Lung microvascular endothelial cell (primary cell): ENCODE measurements at regions not wholly inside any gene's neighbourhood (a gene's known extent, or its start where the extent isn't known, plus 50 kb on each side); places are given as distances from the start of the nearest gene placed in this dataset.
"Not testable (repeated sequence)": the region's sequence is repeated elsewhere in the genome, so short reads cannot be mapped to it uniquely, and the experiment has no call there.

Source experiments
- DNase-seq, 2 donors: peaks; one replicate each; pipeline versions ENCODE4 v3.0.0 to v3.0.0-alpha.2; 2010; ENCODE audit warnings: low read depth in 2 of 2

DNA sequence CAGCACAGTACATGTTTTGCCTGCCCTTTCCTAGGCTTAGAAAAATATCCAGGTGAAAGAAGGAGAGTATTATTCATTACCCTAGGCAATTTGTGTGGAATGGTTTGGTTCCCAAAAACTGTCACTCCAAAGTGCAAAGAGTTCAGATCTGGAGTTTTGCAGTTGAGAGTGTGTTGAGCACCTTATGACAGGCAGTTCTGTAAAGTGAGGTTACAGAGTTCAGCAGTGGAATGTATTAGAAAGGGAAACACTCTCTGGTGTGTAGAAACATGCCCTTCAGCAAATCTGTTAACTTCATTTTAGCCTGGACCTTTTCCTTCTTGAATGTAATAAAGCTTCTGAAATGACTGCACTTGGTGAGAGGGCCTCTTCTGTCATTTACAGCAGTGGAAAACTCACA lies 154.0 kb upstream of the SSTR1 start:
- no peak for DNase-seq

DNA sequence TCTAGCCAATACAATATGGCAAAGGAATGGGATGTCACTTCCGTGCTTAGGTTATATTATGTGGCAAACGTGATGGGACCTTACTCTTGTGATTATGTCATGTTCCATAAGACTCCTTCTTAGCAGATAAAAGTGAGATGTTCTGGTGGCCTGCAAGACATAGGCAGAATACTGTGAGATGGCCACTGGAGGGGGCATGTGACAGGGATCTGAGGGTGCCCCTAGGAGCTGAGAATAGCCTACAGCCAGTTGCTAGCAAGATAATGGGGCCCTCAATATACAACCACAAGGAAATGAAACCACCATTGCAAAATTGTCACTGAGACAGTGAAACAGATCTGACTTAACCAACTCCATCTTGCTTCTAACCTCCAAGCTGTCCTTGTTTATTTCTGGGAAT lies 151.4 kb upstream of the SSTR1 start:
- no peak for DNase-seq

DNA sequence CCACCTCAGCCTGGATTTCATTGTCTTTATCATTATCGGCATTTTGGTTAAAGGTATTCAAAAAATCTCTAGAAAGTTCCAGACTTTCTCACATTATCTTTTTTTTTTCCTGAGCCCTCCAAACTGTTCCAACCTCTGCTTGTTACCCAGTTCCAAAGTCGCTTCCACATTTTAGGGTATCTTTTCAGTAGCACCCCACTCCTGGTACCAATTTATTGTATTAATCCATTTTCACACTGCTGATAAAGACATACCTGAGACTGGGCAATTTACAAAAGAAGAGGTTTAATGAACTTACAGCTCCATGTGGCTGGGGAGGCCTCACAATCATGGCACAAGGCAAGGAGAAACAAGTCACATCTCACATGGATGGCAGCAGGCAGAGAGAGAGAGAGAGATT lies 145.5 kb upstream of the SSTR1 start:
- not testable (repeated sequence) for DNase-seq

DNA sequence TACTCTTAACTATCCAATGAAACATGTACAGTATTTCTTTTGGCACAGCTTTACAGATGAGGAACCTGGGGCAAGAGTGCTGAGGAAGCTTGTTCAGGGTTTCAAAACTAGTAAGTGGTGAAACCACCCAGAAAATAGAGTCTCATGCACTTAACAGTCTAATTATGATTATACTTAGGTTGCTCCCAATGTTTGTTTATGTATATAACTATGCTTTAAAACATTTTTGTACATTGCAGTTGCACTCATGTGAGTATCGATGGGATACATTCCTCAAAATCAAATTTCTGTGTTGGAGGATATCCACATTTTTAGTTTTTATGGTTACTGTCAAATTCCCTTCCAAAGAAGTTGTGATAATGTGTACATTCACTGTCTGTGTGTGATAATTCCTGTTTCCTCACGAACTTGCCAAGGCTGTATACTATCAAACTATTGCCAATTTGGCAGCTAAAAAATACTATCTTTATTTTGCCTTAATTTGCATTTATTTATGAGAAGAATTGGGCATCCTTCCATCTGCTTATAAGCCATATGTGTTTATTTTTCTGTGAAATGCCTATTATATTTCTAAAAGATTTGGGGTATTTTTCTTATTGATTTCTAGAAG lies 143.9 kb upstream of the SSTR1 start:
- no peak for DNase-seq

DNA sequence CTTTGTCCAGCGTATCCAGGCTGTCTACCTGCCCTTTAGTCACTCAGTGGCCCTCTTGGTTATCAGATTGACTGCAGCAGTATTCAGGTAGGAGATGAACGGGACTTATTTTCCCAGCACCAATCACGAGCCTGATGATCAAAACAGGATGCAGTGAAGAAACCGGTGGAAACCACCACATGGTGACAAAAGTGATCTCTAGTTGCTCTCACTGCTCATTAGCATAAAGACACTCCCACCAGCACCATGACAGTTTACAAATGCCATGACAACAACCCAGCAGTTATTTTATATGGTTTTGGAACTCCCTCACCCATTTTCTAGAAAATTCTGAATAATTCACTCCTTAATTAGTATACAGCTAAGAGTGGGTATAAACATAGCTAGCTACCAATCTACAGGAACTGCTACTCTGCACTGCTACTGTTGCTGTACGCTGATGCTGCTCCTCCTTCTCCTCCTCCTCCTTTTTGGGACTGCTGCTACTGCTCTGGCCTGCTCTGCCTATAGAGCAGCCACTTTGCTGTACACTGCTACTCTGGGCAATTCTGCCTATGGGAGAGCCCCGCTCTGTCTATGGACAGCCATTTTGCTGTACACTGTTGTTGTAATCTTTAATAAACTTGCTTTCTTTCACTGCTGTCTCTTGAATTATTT lies 142.5 kb upstream of the SSTR1 start:
- DNase-seq = peak in 1 of 2 donors; percentile 16

DNA sequence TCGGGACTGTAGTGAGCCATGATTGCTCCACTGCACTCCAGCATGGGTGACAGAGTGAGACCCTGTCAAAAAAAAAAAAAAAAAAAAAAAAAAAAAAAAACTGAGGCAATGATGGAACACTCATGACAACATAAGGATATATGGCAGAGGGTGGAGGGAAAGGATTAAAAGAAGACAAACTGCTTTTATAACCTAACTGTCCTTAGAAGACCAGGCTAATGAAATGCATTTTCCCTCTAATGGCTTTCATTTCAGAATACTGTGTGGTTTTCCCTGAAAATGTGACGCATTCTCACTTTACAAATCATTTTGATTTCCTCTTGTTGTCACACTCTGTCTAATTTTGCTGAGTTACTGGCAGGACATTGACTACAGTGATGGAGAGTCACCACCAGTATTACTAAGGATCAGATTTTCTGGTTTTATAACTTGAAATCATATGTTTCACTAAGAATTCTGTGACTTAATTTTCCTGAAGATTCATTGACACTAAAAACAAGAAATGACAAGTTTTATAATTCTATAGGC lies 137.6 kb upstream of the SSTR1 start:
- DNase-seq = no peak

DNA sequence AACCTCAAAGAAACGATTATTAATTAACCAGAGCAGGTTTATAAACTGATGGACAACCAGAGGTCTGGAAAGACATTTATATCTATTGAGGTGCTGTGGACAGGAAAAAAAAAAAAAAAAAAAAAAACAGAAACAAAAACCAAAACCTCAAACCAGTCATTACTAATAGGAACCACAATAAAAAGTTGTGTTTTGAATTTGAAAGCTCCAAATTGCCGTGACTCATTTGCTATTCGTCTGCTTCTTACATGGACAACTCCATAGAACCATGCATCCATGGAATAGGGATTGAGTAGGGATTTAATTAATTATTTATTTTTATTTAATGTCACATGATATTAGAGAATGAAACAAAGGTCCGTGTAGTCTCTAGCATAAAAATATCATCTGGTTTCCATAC lies 134.1 kb upstream of the SSTR1 start:
- no peak for DNase-seq

DNA sequence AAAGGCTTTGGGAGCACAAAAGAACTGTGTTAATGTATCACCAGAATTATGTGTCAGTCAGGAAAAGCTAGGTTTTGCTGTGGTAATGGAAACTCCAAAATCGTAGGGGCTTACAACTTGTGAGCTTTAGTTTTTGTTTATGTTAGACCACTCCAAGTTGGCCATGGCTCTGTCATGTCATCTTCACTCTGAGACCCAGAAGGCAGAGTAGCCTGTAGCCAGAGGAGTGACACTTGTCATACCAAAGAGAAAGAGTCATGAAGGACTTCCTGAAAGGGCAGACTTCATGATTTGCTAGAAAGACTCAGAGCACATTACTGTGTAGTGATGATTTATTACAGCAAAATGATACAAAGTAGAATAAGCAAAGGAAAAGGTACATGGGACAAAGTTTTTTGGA lies 133.6 kb upstream of the SSTR1 start:
- no peak for DNase-seq

DNA sequence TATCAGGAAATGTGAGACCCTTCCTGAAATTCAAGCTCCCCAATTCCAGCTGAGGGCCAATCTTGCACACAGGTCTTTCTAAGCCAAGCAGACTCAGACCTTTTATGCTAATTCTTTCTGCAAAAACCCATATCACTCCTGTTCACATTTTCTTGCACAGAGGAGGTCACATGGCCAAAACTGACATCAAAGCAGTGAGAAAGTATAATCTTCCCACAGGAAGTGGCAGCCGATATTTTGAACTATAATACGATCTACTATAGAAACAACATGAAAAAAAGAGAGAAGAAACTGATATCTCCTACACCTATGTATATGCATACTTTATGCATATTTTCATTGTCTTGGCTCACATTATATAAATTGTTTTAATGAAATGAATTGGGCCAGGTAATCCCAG lies 132.9 kb upstream of the SSTR1 start:
- no peak for DNase-seq

DNA sequence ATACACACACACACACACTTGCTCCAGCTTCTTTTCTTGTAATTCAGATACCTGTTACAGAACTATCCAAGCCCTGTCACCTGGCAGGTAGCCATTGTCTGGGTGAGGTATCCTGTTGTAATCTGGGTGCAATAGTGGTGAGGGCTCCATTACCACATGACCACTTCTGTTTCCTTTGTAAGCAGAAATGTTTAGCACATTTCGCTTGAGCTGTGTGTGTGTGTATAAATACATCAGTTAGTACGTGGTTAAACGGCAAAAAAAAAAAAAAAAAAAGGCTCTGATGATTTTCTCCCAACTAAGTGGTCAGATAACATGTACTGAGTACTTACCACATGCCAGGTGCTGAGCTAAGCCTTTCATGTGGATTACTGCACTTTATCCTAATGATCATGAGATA lies 129.3 kb upstream of the SSTR1 start:
- DNase-seq = no peak

DNA sequence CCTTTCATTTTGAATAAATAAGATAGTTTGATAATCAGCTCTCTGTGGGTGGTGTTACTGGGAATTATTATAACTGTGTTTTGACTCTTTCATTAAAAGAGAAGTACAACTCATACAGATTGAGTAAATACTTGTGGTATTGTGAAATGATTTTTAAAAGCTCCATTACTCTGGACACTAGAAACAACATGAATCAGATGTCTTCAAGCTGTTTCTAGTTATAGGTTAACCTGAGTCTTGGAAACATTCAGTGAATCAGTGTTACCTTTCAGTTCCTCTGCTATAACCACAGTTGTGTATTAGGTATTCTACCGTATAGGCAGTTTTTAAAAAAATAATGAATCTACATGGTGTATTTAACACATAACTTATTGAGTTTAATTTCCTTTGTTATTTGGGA lies 128.4 kb upstream of the SSTR1 start:
- DNase-seq = no peak

DNA sequence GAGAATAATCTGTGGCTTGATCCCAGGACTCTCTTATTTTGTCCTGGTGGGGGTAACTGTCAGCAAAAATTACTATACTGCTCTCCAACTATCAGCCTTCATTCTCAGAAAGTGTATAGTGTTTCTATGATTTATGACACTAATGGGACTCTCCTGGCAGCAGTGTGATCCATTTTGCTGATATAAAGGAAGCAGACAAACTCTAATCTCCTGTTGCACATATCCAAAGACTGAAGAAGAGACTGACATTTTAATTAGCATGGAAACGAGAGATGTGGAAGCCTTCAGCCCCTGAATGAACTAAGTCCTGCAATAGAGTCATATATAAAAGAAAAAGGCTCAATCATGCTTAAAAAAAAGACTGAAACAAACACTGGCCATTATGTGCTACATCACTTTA lies 127.8 kb upstream of the SSTR1 start:
- DNase-seq = no peak

DNA sequence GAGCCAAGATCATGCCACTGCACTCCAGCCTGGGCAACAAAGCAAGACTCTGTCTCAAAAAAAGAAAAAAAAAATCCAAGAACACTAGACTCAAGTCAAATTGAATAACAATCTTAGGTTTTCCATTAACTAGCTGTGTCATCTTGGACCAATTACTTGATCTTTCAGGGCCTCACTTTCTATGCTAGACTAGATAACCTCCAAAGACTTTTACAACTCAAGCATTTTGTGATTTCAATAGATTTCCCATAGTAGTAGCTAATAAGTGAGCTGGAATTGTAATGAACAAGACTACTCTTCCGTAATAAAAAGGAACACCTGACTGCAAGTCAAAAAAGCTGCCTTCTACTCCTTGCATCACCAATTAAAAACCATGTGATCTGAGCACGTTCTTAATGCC lies 127.0 kb upstream of the SSTR1 start:
- no peak for DNase-seq

DNA sequence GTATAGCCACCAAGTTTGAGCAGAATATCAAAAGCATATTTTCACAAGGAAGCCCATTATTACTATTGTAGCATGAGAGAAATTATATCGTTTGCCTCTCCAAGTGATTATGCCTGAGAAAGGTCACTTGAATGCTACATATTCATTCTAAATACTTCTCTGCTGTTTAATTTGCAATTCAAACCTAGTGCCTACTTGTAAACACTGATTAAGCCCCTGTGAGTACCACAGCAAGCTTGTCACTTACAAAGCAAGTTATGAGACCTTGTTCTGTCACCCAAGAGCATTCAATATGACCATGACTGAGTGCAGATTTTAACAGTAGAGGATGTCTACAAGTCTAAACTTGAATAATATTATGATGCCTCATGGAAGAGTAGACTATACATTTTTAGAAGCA lies 124.7 kb upstream of the SSTR1 start:
- DNase-seq = no peak

DNA sequence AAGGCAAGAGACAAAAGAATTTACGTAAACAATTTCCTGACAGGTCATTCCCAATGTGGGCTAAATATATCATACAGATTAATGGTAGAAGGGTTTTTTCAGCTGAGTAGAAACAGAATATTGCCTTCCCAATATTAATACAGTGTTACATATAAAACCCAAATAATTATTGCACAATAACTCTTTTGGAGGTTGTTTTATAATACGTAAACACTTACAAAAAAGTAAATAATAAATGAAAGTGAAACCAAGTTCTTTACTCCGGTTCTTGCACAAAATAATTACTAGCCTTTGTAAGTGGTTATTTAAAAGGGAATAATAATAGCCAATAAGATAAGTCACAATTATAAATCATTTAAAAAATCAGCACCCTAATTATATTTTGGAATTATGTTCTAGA lies 118.6 kb upstream of the SSTR1 start:
- DNase-seq = peak in 1 of 2 donors; percentile 3

DNA sequence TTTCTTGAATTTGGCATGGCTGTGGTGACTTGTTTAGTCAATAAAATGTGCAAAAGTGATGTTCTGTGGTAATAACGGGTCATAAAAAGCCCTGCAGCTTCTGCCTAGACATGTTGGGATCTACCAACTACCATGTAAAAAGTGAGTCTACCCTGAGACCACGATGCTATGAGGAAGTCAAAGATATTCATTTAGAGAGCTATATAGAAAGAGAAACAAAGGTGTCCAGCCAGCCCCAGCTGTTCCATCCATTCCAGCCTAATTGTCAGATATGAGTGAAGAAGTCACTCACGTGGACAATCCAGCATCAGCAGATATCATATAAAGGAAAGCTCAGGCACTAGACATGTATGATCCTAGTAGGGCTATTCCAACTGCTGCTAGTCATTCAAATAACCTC lies 117.2 kb upstream of the SSTR1 start:
- no peak for DNase-seq

DNA sequence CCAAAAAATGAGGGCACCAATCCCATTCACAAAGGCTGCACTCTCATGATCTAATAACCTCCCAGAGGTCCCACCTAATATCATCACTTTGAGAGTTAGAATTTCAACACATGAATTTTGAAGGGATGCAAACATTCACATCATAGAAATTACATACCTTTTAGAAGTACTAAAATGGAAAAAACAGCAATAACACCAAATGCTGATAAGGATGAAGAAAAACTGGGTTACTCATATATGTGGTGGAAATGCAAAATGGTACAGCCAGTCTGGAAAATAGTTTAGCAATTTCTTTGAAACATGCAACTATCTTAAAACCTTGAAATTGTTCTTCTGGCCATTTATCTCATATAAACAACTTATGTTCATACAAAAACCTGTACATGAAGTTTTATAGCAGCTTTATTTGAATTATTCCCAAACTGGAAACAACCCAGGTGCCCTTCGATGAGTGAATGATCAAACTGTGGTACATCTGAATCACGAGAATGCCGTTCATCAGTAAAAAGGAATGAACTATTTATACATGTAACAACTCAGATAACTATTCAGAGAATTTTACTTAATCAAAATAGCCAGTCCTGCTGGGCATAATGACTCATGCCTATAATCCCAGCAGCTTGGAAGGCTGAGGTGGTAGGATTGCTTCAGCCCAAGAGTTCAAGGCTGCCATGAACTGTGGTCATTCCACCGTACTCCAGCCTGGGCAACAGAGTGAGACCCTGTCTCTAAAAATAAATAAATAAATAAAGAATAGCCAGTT lies 109.4 kb upstream of the SSTR1 start:
- peak in 1 of 2 donors; percentile 7 for DNase-seq

DNA sequence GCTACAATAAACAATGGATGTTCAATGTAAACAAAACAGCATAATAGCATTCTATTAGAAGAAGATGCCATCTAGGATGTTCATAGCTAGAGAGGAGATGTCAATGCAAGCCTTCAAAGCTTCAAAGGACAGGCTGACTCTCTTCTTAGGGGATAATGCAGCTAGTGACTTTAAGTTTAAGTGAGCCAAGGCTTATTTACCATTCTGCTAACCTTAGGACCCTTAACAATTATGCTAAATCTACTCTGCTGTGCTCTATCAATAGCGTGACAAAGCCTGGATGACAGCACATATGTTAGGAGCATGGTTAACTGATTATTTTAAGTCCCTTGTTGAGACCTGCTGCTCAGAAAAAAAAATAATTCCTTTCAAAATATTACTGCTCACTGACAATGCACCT lies 106.0 kb upstream of the SSTR1 start:
- no peak for DNase-seq

DNA sequence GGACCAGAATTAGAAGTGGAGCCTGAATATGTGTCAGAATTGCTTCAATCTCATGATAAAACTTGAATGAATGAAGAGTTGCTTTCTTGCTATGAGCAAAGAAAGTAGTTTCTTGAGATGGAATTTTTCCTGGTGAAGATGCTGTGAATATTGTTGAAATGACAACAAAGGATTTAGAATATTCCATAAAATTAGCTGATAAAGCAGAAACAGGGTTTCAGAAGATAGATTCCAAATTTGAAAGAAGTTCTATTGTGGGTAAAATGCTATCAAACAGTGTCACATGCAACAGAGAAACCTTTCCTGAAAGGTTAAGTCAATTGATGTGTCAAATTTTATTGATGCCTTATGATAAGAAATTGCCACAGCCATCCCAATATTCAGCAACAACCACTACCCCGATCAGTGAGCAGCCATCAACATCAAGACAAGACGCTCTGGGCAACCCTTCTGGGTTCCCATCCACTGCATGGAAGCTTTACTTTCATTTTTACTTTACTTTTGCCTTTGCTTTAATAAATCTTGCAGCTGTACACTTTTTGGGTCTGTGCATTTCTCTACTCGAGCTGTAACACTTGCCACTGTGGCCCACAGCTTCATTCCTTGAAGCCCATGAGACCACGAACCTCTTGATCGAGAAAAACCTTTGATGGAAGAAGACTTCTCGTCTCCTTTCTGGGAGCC lies 104.0 kb upstream of the SSTR1 start:
- no peak for DNase-seq

DNA sequence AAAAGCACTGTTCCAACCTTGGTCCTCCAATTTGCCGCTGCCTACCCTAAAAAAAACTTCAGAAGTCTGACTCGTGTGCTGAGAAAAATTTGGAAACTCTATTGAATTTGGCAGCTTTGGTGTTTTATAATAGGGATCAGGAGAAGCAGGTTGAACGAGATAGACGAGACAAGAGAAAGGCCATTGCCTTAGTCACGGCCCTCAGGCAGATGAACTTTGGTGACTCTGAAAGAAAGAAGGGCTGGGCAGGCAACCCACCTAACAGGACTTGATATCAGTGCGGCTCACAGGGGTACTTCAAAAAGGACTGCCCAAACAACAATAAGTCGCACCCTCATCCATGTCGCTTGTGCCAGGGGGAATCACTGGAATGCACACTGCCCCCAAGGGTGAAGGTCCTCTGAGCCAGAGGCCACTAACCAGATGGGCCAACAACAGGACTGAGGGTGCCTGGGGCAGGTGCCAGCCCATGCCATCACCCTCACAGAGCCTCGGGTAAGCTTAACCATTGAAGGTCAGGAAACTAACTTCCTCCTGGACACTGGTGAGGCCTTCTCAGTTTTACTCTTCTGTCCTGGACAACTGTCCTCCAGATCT lies 102.5 kb upstream of the SSTR1 start:
- no peak for DNase-seq

DNA sequence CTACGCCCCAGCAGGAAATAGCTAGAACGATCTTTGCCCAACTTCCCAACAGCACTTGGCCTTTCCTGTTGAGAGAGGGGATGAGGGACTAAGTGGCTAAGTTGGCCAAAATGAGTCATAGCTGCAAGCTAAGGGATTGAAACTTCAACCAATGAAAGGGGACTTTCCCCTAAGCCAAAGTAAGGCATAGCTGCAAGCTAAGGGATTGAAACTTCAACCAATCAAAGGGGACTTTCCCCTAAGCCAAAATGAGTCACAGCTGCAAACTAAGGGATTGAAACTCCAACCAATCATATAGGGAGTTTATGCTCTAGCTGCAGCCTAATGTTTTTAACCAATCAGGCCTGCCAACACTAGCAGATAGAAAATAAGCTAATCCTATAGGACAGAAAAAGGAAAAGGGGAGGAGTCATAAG lies 100.5 kb upstream of the SSTR1 start:
- DNase-seq = no peak

DNA sequence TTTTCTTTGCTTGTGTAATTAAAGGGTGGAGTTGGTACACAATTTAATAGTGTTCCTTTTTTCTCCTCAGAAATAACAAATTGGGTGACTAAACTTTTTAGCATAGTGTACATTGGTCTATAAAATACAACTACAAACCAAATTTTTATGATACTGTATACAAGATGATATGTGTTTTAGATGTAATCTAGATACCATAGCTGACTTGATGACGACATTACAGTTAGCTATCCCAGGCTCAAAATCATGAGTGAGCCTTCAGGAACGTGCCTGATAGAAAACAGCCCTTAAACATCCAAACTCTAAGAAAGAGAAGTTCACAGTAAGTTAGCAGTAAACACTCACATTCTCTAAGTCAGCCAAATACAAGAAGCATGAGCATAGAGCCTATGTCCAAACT lies 99.0 kb upstream of the SSTR1 start:
- DNase-seq = no peak
